ENCODE measurements at regions not wholly inside any gene's neighbourhood (a gene's known extent, or its start where the extent isn't known, plus 50 kb on each side); places are given as distances from the start of the nearest gene placed in this dataset.

GRCh38 chr17:28247671-28248555 is 71.1 kb upstream of the TMEM97 start:
- DNase-seq (ENCODE audit: extremely low read depth, low read depth), result no peak
- no peak overlapping the region for H3K4me3 ChIP-seq (replicated peaks; ENCODE audit: low read depth, low read length)
- peak; percentile 8 for TF ChIP-seq CTCF (IDR thresholded peaks at IDR 0.05; ENCODE audit: low read depth, low read length, missing control alignments)

- no peak for DNase-seq (ENCODE audit: extremely low read depth, low read depth)
- no peak overlapping the region for H3K4me3 ChIP-seq (replicated peaks; ENCODE audit: low read depth, low read length)
- TF ChIP-seq CTCF (IDR thresholded peaks at IDR 0.05; ENCODE audit: low read depth, low read length, missing control alignments), result no peak
Measured at GRCh38 chr17:28249706-28250105, 69.3 kb upstream of the TMEM97 start.

GRCh38 chr17:28252436-28252835 is 66.6 kb upstream of the TMEM97 start:
- no peak for TF ChIP-seq CTCF (IDR thresholded peaks at IDR 0.05; ENCODE audit: low read depth, low read length, missing control alignments)
- DNase-seq (ENCODE audit: extremely low read depth, low read depth), result no peak
- H3K4me3 ChIP-seq (replicated peaks; ENCODE audit: low read depth, low read length), result no peak overlapping the region

- no peak for DNase-seq (ENCODE audit: extremely low read depth, low read depth)
- TF ChIP-seq CTCF (IDR thresholded peaks at IDR 0.05; ENCODE audit: low read depth, low read length, missing control alignments), result no peak
- no peak overlapping the region for H3K4me3 ChIP-seq (replicated peaks; ENCODE audit: low read depth, low read length)
Measured at GRCh38 chr17:28253663-28254062, 65.3 kb upstream of the TMEM97 start.

- no peak overlapping the region for H3K4me3 ChIP-seq (replicated peaks; ENCODE audit: low read depth, low read length)
- TF ChIP-seq CTCF (IDR thresholded peaks at IDR 0.05; ENCODE audit: low read depth, low read length, missing control alignments), result no peak
- DNase-seq (ENCODE audit: extremely low read depth, low read depth), result no peak
Measured at GRCh38 chr17:28255616-28256015, 63.4 kb upstream of the TMEM97 start.

GRCh38 chr17:28256370-28256769 is 62.6 kb upstream of the TMEM97 start:
- H3K4me3 ChIP-seq (replicated peaks; ENCODE audit: low read depth, low read length), result no peak overlapping the region
- DNase-seq (ENCODE audit: extremely low read depth, low read depth), result no peak
- no peak for TF ChIP-seq CTCF (IDR thresholded peaks at IDR 0.05; ENCODE audit: low read depth, low read length, missing control alignments)
